K562 (cell line): ENCODE measurements at regions not wholly inside any gene's neighbourhood (a gene's known extent, or its start where the extent isn't known, plus 50 kb on each side); places are given as distances from the start of the nearest gene placed in this dataset.

Experiments
- ATAC-seq: fragments of 200-7000 bp; cut with Tn5 transposase; 3 replicates; pipeline ENCODE4 v1.9.1; 2020; ENCODE audit warnings: moderate library complexity
- BruUV-seq: library from RNA; stranded (reverse); fragments of 400-500 nt; replicated peaks from 2 replicates; lab custom pipeline; 2021; lab: Mats Ljungman, UMichigan
- CTCF ChIA-PET: fragments of 300-600 bp; formaldehyde crosslinking; extraction: SDS; loops from one replicate; lab custom pipeline; 2021; ENCODE audit warnings: low intra/inter-chr PET ratio; lab: Yijun Ruan, JAX
- POLR2A ChIA-PET: fragments of 300-600, 350-650 bp; sonication (Branson Sonifier 250); formaldehyde crosslinking; extraction: SDS; loops from one replicate; lab custom pipeline; 2021; ENCODE audit warnings: antibody characterized with exemption, inconsistent platforms; lab: Yijun Ruan, JAX
- DNase-seq, 4 experiments: peaks; one replicate each; pipeline versions ENCODE4 v3.0.0 to v3.0.0-alpha.2; 2011 to 2018; ENCODE audit warnings: low spot score in 3 of 4, mixed read lengths in 3 of 4; ENCODE audit errors: extremely low read depth in 1 of 4
- FAIRE-seq: peaks from 2 replicates; lab custom pipeline; 2011; peaks lifted over from hg19 to GRCh38; lab: Jason Lieb, UNC
- H2AFZ ChIP-seq: 2 replicates; pipeline ENCODE4 v1.6.0; 2011; ENCODE audit warnings: low read depth, low read length, control low read depth, inconsistent platforms
- H3K27ac ChIP-seq: fragments of 200-600 bp; 3 replicates; pipeline ENCODE4 v1.8.0; 2011; ENCODE audit warnings: low read depth, mild to moderate bottlenecking, control low read depth, inconsistent platforms, low read length, moderate library complexity, mixed read lengths; ENCODE audit errors: extremely low read depth
- H3K27me3 ChIP-seq, 2 experiments: fragments of 300-600 bp in 1 of 2; 2 replicates in 1 of 2; 3 replicates in 1 of 2; pipeline versions ENCODE4 v1.6.0 to v1.8.0; 2011; ENCODE audit warnings: inconsistent platforms in 2 of 2, low read length in 2 of 2, mild to moderate bottlenecking in 1 of 2, mixed read lengths in 1 of 2, moderate library complexity in 1 of 2; ENCODE audit not compliant: control insufficient read depth in 2 of 2, insufficient read depth in 2 of 2
- H3K36me3 ChIP-seq: fragments of 300-600 bp; 3 replicates; pipeline ENCODE4 v1.8.0; 2011; ENCODE audit warnings: mild to moderate bottlenecking, low read length, inconsistent platforms; ENCODE audit not compliant: control insufficient read depth, insufficient read depth
- H3K4me1 ChIP-seq, 2 experiments: fragments of 200-600 bp in 1 of 2; replicated peaks in 1 of 2; 2 replicates in 1 of 2; 3 replicates in 1 of 2; pipeline versions ENCODE4 v1.5.1 to v1.8.0; 2011; ENCODE audit warnings: inconsistent platforms in 2 of 2, low read length in 2 of 2, mild to moderate bottlenecking in 1 of 2, mixed read lengths in 1 of 2, moderate library complexity in 1 of 2; ENCODE audit not compliant: control insufficient read depth in 2 of 2, insufficient read depth in 2 of 2
- H3K4me2 ChIP-seq: 2 replicates; pipeline ENCODE4 v1.6.1; 2011; ENCODE audit warnings: low read length, control low read depth, inconsistent platforms, mixed read lengths; ENCODE audit not compliant: insufficient read depth
- H3K4me3 ChIP-seq: fragments of 200-600 bp; sonication (generic), shearing (Covaris generic); 2 replicates; pipeline ENCODE4 v1.5.1; 2016; ENCODE audit warnings: control low read depth, inconsistent platforms
- H3K79me2 ChIP-seq: fragments of 200-600 bp; 3 replicates; pipeline ENCODE4 v1.8.0; 2011; ENCODE audit warnings: low read length, inconsistent platforms; ENCODE audit not compliant: control insufficient read depth, insufficient read depth
- H3K9ac ChIP-seq, 2 experiments: 2 replicates each; pipeline versions ENCODE4 v1.6.0 to v1.6.1; 2011; ENCODE audit warnings: low read depth in 2 of 2, low read length in 2 of 2, control low read depth in 1 of 2, inconsistent platforms in 1 of 2, mild to moderate bottlenecking in 1 of 2, mixed read lengths in 1 of 2; ENCODE audit not compliant: insufficient read depth in 1 of 2
- H3K9me1 ChIP-seq: one replicate; pipeline ENCODE4 v1.6.0; 2011; ENCODE audit warnings: inconsistent platforms, mild to moderate bottlenecking, low read length, moderate library complexity; ENCODE audit not compliant: control insufficient read depth, insufficient read depth
- H3K9me3 ChIP-seq: replicated peaks from 2 replicates; pipeline ENCODE4 v1.5.1; 2011; ENCODE audit warnings: low read depth, low read length, inconsistent platforms; ENCODE audit not compliant: control insufficient read depth, insufficient read depth
- H4K20me1 ChIP-seq: replicated peaks from 2 replicates; pipeline ENCODE4 v1.6.1; 2011; ENCODE audit warnings: low read length, inconsistent platforms, mixed read lengths; ENCODE audit not compliant: control insufficient read depth, insufficient read depth
- GATAD2B ChIP-seq: fragments of 450-650 bp; IDR thresholded peaks from 2 replicates; pipeline ENCODE4 v1.6.1; 2017; ENCODE audit warnings: mild to moderate bottlenecking, borderline replicate concordance
- ILK ChIP-seq: fragments of 450-650 bp; IDR thresholded peaks from 2 replicates; pipeline ENCODE4 v1.6.1; 2016; ENCODE audit warnings: missing genetic modification characterization, low read depth, mild to moderate bottlenecking, missing compliant biosample characterization, moderate library complexity, borderline replicate concordance
- IRF9 ChIP-seq: fragments of 450-650 bp; IDR thresholded peaks from 2 replicates; pipeline ENCODE4 v1.6.1; 2016; ENCODE audit warnings: missing biosample characterization, missing genetic modification characterization
- PRPF4 ChIP-seq: fragments of 200-400 bp; formaldehyde crosslinking; IDR thresholded peaks from one replicate; pipeline ENCODE4 v1.6.1; 2017; ENCODE audit warnings: low read length, low read depth, mild to moderate bottlenecking; ENCODE audit not compliant: insufficient read depth, poor library complexity, severe bottlenecking
- SAP30 ChIP-seq: fragments of 200-600 bp; sonication (generic); IDR thresholded peaks from 2 replicates; pipeline ENCODE4 v1.6.1; 2012; ENCODE audit warnings: borderline replicate concordance, low read depth, mild to moderate bottlenecking, moderate library complexity, low read length, control low read depth, inconsistent platforms; ENCODE audit not compliant: insufficient read depth, poor library complexity, severe bottlenecking
- SMARCA5 ChIP-seq: fragments of 450-650 bp; IDR thresholded peaks from 2 replicates; pipeline ENCODE4 v1.6.1; 2016
- SPI1 ChIP-seq: IDR thresholded peaks from 2 replicates; pipeline ENCODE4 v1.6.1; 2011; ENCODE audit warnings: low read depth, low read length, control low read depth, borderline replicate concordance
- TFAP4 ChIP-seq: sonication (generic); formaldehyde crosslinking; IDR thresholded peaks from 2 replicates; pipeline ENCODE4 v1.8.0; 2022; ENCODE audit warnings: missing genetic modification reagents, mild to moderate bottlenecking, moderate library complexity, borderline replicate concordance
- ZNF175 ChIP-seq: fragments of 200-800 bp; sonication (Bioruptor generic); IDR thresholded peaks from 2 replicates; pipeline ENCODE4 v1.6.1; 2016; ENCODE audit warnings: low read depth, mild to moderate bottlenecking, missing genetic modification characterization, missing compliant biosample characterization
- ZNF253 ChIP-seq: fragments of 250-450 bp; sonication (Bioruptor Pico); conservative IDR thresholded peaks from 2 replicates; pipeline ENCODE4 v1.6.1; 2021; ENCODE audit warnings: mild to moderate bottlenecking
- ZNF79 ChIP-seq: fragments of 250-450 bp; sonication (Bioruptor Pico); IDR thresholded peaks from 2 replicates; pipeline ENCODE4 v1.4.0; 2020; ENCODE audit warnings: low read depth, mild to moderate bottlenecking, moderate library complexity
- WGBS: fragments of 100-300 bp; shearing (Covaris generic); methylation state at CpG from one replicate; pipeline ENCODE4 v1.1.6; 2016; ENCODE audit warnings: low coverage, mixed read lengths; ENCODE audit not compliant: insufficient coverage; ENCODE audit errors: missing lambda C conversion rate; 5-methylcytosine and 5-hydroxymethylcytosine counted together
- in situ Hi-C: fragments of 300-500 bp; cut with MboI; formaldehyde crosslinking; loops from 4 replicates; pipeline ENCODE4 v1.15.0; 2018; ENCODE audit warnings: inconsistent platforms, mixed read lengths
- intact Hi-C: fragments of 100-400 bp; cut with micrococcal nuclease; formaldehyde crosslinking; loops from 2 replicates; pipeline ENCODE4 v1.14.2; 2022
- TF ChIP-seq, protein P1 (sequence below): fragments of 250-450 bp; sonication (Bioruptor Pico); IDR thresholded peaks from 2 replicates; pipeline ENCODE4 v1.5.1; 2021; ENCODE audit warnings: mild to moderate bottlenecking

DNA sequence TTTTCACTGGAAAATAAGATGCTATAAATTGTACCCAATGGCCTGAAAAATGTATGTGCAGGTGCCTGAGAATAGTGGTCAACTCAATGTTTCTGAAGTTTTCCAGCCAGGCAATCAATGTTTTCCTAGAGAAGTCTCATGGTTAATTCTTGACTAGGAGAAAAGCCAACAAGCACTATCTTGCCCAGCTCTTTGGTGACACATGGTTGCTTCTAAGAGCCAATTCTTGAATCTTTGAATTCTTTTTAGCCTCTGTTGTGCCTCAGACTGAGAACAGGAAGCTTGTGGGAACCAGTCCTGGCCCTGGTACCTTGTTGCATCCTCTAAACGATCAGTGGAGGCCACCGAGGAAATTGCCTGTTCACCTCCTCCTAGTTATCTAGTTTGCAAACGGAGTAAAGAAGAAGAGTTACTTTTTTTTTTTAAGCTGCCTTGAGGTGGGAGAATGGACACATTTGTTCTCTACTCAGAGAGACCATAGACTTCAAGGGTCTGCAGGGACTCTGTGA, 144.0 kb upstream of the MKLN1 start:
- CTCF ChIA-PET: no interaction called here
- in situ Hi-C loops: no loop called here

More for the DNA sequence above, 144.0 kb upstream of the MKLN1 start:
- H3K9ac ChIP-seq: no peak overlapping the region
- H3K36me3 ChIP-seq: no peaks in the 10 kb centered on the region
- H3K9me3 ChIP-seq: no peaks in the 10 kb centered on the region
- peaks cover 0 to 3% of the 10 kb centered on the region in 2 experiments; a peak in 2 of 5 replicates for H3K4me1 ChIP-seq
- TF ChIP-seq, protein P1, sequence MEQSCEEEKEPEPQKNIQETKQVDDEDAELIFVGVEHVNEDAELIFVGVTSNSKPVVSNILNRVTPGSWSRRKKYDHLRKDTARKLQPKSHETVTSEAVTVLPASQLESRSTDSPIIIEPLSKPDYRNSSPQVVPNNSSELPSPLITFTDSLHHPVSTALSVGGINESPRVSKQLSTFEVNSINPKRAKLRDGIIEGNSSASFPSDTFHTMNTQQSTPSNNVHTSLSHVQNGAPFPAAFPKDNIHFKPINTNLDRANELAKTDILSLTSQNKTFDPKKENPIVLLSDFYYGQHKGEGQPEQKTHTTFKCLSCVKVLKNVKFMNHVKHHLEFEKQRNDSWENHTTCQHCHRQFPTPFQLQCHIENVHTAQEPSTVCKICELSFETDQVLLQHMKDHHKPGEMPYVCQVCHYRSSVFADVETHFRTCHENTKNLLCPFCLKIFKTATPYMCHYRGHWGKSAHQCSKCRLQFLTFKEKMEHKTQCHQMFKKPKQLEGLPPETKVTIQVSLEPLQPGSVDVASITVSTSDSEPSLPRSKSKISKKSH (CRISPR knock-in tag): no peak
- no peak for TF ChIP-seq GATAD2B
- no peak for TF ChIP-seq SAP30
- TF ChIP-seq SPI1: no peak
- TF ChIP-seq TFAP4 (CRISPR knock-in tag): no peak
- TF ChIP-seq ILK (tag): no peak
- TF ChIP-seq ZNF175: no peak
- no peak for TF ChIP-seq SMARCA5
- TF ChIP-seq ZNF253 (CRISPR knock-in tag): no peak
- no peak for TF ChIP-seq PRPF4
- no peak for TF ChIP-seq ZNF79 (CRISPR knock-in tag)
- no peak for TF ChIP-seq IRF9 (tag)
- H3K9me1 ChIP-seq: no peaks in the 10 kb centered on the region
- 0% methylated on average over 3 of the region's 3 CpGs for WGBS
- no TSS peak for BruUV-seq
- POLR2A ChIA-PET: interaction anchor here (0.7 kb wide), 1 partner anchor 49 kb away, joined by 4 read pairs; no protein-coding TSS in a partner anchor
- H3K79me2 ChIP-seq: no peaks in the 10 kb centered on the region
- H3K27ac ChIP-seq: no peak overlapping the region
- no peak overlapping the region for H2AFZ ChIP-seq
- ATAC-seq (no peak), FAIRE-seq (no peak), DNase-seq (no peak)
- intact Hi-C loops: no loop called here
- H3K4me2 ChIP-seq: no peak overlapping the region
- H4K20me1 ChIP-seq: no peaks in the 10 kb centered on the region
- H3K4me3 ChIP-seq: no peak overlapping the region
- peaks cover 22% of the 10 kb centered on the region in 2 experiments for H3K27me3 ChIP-seq
